PC-3 (cell line): ENCODE measurements at regions not wholly inside any gene's neighbourhood (a gene's known extent, or its start where the extent isn't known, plus 50 kb on each side); places are given as distances from the start of the nearest gene placed in this dataset.

Experiments used
- CTCF ChIP-seq: fragments of 300-600 bp; sonication (generic); conservative IDR thresholded peaks from 2 replicates; pipeline ENCODE4 v1.5.1; 2017; ENCODE audit warnings: antibody characterized with exemption, low read depth, mild to moderate bottlenecking, low read length
- EZH2 ChIP-seq: fragments of 300-600 bp; sonication (generic); IDR thresholded peaks from one replicate; pipeline ENCODE4 v1.6.1; 2017; ENCODE audit warnings: antibody characterized with exemption, mild to moderate bottlenecking, low read length; ENCODE audit not compliant: unreplicated experiment
- EZH2phosphoT487 ChIP-seq: fragments of 300-600 bp; sonication (generic); IDR thresholded peaks from 2 replicates; pipeline ENCODE4 v1.6.1; 2018; ENCODE audit warnings: mild to moderate bottlenecking, antibody characterized with exemption, low read length, borderline replicate concordance

- TF ChIP-seq CTCF = no peak
- TF ChIP-seq EZH2phosphoT487 = no peak
- TF ChIP-seq EZH2 = no peak
These were observed 382.6 kb downstream of the RAD51AP2 start for GRCh38 chr2:17135619-17136018.
